ENCODE measurements at regions not wholly inside any gene's neighbourhood (a gene's known extent, or its start where the extent isn't known, plus 50 kb on each side); places are given as distances from the start of the nearest gene placed in this dataset.

GRCh38 chr10:47078393-47079203 lies 167.4 kb downstream of the PTPN20 start:
- no peak for DNase-seq

DNA sequence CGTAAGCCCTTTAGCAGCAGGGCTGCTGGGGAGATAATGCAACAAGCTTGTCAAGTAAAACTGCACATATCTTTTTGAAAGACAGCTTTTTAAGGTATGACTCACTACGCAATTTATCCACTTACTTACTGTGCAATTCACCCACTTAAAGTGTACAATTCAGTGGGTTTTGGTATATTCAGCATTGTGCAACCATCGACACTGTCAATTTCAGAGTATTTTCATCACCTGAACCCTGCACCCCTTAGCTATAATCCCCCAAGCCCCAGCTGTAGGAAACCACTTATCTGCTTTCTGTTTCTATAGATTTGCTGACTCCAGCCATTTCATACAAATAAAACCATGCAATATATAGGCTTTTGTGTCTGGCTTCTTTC lies 168.0 kb downstream of the PTPN20 start:
- DNase-seq = no peak

DNA sequence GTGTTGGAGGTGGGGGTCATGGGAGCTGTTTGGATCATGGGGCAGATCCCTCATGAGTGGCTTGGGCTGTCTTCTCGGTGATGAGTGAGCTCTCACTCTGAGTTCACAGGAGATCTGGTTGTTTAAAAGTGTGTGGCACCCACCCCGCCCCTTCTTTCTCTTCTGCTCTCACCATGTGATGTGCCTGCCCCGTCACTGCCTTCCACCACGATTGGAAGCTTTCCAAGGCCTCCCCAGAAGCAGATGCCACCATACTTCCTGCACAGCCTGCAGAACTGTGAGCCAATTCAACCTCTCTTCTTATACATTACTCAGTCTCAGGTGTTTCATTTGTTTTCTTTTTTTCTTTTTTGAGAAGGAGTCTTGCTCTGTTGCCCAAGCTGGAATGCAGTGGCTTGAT lies 170.0 kb downstream of the PTPN20 start:
- DNase-seq = no peak

- DNase-seq = no peak
Observed at GRCh38 chr10:47082055-47082784, 171.0 kb downstream of the PTPN20 start.

DNA sequence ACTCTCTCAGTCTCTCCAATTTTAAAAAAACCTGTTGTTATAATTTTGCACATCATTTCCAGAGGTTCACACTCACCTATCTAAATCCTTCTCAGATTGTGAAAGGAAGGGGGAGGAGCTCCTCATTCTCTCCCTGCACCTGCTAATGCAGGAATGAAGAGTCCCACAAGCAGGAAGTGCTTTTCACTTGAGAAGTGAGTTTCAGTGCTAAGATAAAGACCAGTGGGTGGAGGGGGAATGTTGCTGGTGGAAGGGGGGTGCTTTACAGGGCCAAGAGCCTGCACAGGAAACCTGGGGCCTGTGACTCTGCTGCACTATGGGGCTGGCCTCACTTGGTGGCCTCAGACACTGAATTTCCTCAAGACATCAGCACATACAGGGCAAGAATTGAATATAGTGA lies 176.4 kb downstream of the PTPN20 start:
- DNase-seq = no peak

DNA sequence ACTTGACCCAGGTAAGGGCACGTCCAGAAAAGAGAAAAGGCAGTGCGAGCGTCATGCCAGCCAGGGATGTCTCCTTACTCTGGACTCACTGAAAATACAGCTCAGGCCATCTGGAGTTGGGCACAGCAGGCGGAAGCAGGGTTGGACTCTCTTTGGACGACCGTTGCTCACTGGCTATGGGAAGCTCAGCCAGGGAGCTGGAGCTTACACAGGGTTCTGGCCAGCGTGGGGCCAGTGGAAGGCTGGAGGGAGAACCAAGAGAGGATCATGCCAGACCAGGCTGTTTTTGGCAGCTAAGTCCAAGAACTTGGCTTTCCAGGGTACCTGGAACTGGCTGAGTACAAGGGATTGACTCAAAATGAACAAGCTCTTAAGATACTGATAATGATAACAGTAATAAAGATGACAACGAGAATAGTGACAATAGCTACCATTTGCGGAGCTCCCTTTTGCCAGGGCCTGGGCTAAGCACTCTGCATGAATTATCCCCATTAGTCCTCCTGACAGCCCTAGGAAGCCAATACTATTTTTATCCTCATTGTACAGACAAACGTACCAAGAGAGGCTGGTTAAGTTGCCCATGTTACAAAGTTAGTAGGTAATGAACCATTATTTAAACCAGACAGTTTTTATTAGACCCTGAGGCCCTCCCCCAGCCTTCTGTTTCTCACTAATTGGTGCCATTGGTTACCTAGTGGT lies 177.6 kb downstream of the PTPN20 start:
- DNase-seq = no peak

- DNase-seq = no peak
Observed at GRCh38 chr10:47090042-47090441, 178.8 kb downstream of the PTPN20 start.

- DNase-seq = no peak
Observed at GRCh38 chr10:47090903-47091302, 179.7 kb downstream of the PTPN20 start.

DNA sequence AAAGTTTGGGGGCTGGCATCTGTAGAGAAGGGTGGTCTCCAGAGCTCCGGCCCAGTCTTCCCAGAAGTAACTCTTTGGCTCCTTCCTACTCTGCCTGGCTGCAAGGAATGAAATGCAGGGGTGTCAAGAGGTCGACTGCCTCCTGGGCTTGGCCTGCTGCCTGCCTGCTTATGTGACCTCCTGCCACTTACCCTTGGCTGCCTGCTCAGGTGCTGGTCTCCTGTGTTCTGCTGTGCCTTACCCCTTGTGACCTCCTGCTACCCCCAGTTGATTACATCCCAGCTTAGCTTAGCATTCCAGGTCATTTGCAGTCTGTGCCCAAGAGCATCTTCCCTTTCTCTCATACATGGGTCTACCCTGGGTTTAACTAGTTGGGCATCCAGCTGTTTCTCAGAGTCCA lies 180.2 kb downstream of the PTPN20 start:
- no peak for DNase-seq

DNA sequence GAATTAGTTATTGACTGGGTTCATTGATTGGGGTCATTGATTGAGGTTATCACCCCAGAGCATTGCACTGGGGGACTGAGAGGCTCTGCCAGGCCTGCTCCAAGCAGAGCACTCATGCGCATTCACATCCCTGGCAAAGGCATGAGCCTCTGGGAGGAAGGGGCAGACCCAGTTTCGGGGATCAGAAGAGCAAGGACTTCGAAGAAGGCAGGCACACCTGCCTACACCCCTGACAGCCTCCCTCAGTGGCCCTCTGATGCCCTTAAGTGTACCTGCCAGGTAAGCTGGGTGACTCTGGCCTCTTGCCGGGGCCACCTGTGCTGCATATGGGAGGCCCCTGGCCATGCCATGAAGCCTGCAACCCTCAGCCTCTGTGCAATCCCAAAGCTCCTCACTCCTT lies 181.1 kb downstream of the PTPN20 start:
- DNase-seq = no peak

DNA sequence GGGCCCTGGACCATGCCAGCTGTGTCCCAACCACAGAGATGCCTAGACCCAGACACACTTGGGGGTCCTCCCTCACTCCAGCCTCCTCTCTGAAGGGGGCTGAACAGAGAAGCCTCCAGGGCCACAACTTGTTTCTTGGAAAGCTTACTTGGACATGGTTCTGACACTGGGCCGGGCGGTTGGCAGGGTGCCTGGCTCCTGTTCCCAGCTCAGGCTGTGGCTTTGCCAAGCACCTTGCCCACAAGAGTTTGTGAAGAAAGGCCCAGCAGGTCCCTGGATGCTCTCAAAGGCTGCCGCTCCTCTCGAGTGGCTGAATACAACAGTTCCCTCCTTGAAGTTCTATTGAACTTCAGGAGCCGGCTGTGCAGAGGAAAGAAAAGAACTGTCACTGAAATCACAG lies 181.6 kb downstream of the PTPN20 start:
- no peak for DNase-seq

DNA sequence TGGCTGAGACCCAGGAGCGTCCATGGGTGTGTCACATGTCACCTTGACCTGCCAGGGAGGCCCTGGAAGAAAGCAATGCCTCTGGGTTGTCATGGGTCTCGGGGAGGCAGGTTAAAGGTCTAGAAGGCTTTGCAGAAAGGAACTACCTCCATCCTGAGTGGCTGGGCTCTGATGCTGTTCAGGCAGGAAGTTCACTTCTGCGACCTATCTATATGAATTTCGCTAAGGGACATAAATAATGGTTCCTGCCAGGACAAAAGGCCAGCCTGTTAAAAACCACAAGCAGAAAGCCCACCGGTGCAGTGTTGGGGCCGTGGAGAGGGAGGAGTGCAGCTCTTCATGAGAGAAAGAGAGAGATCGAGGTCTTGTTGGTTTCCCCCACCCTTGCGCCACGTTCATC lies 182.9 kb downstream of the PTPN20 start:
- no peak for DNase-seq

GRCh38 chr10:47094636-47095035 lies 183.4 kb downstream of the PTPN20 start:
- DNase-seq = no peak

DNA sequence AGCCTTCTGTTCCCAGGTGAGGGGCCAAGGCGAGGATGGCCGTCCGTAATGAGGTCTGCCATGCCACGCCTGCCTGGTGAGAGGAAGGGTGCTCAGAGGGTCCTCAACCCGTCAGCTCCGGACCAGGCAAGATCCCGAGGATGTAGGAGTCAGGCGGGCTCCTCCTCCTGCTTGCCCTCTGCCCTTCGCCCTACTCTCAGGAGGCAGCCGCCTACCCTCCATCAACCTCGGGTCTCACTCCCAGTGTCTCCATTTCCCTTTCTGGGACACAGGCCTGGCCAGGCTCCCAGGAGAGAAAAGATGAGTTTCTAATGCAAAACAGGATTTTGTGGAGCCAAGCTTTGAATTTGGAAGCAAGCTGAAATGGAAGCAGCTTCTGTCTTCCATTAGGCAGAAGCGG lies 184.0 kb downstream of the PTPN20 start:
- DNase-seq = no peak

DNA sequence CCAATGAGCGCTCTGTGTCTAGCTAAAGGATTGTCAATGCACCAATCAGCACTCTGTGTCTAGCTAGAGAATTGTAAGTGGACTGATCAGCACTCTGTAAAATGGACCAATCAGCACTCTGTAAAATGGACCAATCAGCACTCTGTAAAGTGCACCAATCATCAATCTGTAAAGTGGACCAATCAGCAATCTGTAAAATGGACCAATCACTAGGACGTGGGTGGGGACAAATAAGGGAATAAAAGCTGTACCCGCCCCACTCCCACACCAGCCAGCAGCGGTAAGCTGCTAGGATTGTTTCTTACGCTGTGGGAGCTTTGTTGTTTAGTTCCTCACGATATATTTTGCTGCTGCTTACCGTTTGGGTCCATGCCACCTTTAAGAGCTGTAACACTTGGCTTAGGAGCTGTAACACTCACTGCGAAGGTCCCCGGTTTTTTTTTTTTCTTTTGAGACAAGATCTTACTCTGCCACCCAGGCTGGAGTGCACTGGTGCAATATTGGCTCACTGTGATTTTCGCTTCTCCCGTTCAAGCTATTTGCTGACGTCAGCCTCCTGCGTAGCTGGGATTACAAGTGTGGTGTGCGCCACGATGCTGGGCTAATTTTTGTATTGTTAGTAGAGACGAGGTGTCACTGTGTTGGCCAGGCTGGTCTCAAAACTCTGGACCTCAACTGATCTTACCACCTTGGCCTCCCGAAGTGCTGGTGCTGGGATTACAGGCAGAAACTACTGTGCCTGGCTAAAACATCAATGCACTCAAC lies 184.8 kb downstream of the PTPN20 start:
- DNase-seq = no peak

- DNase-seq = no peak
Observed at GRCh38 chr10:47098238-47098637, 187.0 kb downstream of the PTPN20 start.

DNA sequence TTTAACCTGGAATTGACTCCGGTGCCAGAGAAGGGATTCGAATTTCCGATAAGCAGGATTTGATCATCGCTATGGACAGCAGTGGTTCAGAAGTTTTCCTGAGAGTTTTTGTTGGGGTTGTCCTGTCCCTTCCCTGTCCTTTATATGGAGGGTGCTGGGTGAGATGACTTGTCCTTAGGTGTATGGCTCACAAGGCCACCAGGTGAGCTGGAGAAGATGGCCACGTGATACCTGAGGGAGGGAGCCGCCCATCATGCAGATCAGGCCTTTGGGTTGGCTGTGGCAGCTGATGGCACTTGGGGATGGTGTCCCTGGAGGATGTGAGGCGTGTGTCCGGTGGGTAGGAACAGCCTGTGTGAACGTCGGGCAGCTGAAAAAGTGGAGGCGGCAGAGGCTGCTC lies 187.7 kb downstream of the PTPN20 start:
- DNase-seq = no peak

DNA sequence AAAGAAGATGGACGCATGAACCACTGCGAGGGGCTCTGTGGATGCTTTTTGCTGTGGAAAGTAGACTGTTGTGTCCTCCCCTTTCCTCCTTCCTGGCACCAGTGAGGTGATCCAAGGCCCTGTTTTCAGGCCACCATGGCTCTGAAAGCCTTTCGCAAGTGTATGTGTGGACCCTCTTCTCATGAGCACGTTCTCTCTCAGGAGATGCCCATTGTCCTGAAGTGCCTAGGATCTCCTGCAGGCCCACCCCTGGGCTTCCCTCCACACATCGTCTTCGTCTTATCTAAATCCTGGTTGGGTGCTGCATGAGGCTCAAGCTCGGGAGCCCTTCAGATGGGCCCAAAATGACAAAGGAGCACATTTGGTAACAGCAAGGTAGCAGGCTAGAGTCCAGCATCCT lies 188.2 kb downstream of the PTPN20 start:
- DNase-seq = no peak

DNA sequence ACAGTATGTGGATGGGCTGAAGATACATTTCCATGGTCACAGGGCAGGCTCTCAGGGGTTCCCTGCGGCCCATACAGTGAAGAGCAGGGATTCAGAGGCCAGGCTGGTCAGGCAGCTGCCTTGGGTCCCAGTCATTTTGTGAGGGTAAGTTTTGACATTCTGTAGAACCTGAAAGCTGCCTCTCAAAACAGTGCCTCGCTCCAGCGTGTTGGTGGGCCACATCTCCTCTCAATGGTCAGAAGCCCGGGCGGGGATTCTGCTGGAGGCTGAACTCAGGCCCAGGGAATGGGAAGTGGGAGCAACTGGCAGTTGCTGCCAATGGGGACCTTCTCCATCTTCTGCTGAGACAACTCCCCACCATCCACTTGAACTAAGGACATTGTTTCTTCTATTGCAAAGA lies 190.0 kb downstream of the PTPN20 start:
- no peak for DNase-seq

DNA sequence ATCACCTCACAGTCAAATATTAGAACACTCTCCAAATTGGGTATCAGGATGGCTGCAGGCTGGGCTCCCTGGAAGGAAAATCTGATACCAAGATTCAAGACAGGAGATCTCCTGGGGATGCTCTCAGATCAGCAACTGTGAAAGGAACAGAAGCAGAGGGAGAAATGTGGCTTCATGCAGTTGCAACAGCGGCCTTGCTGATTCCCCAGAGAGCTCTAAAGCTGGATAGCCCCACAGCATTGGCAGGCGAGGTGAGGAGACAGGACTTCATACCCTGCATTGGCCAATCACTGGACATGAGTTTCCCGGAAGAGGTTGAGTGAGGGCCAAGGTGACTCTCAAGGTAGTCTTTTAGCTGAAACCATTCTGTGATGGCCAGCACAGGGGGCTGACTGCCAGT lies 190.6 kb downstream of the PTPN20 start:
- no peak for DNase-seq

- no peak for DNase-seq
Observed at GRCh38 chr10:47104151-47104605, 192.9 kb downstream of the PTPN20 start.

DNA sequence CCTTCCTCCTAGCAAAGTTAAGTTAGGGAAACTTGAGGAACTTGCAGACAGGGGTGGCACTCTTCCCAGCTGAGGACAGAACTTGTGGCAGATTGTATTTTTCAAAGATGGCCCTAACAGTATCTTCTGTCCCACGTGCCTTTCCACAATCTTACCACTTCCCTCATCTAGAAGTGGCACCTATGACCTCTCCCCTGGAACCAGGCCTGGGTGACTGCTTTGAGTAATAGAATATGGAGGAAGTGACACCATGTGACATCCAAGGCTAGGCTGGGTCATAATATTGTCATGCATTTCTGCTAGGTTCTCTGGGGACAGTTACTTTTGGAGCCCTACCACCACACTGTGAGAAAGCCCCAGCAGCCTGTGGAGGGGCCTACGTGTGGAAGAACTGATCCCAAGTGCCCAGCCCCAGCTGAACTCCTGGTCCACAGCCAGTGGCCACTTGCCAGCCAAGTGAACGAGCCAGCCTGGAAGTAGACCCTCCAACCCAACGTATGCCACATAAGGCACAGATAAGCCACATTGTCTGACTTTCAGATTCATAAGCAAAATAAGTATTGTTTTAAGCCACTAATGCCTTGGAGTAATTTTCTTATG lies 193.7 kb downstream of the PTPN20 start:
- no peak for DNase-seq
